ENCODE measurements at regions not wholly inside any gene's neighbourhood (a gene's known extent, or its start where the extent isn't known, plus 50 kb on each side); places are given as distances from the start of the nearest gene placed in this dataset.
"Not testable (repeated sequence)": the region's sequence is repeated elsewhere in the genome, so short reads cannot be mapped to it uniquely, and the experiment has no call there.

DNA sequence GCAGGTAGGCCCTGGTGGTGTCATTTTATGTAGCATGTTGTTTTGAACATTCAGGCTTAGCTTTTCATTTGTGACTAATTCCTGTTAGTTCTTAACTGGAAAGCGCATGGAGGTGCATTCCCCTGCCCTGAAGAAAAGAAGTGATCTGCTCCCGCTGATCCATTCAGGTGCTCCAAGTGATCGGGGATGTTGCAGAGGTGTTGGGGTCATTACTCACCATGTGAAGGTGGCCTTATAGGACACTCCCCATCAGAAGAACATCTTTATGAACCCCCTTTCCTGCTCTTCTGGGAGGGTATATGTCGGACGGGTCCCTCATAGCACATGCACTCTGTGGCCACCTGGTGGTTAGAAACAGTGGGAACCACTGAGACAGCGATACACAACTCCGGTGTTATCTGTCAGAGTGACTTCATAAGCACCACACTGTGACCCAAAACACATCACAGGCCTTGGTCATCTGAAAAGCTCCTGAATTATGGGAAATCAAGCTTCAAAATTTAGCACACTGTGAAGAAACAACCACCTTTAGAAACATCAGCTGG lies 172.5 kb upstream of the NOTCH2NLA start:
- not testable (repeated sequence) for H3K4me1 Mint-ChIP-seq; H3K4me3 ChIP-seq; H3K4me1 ChIP-seq (ENCODE audit: insufficient read depth); H3K79me2 ChIP-seq (replicated peaks; ENCODE audit: insufficient read depth); H3K27me3 ChIP-seq (ENCODE audit: insufficient read depth); H2AFZ ChIP-seq; H3K4me3 Mint-ChIP-seq; H3K27me3 Mint-ChIP-seq (ENCODE audit: insufficient read depth, low read depth, poor library complexity); H3K4me2 ChIP-seq; H3F3A ChIP-seq (replicated peaks; ENCODE audit: low read depth); H3K36me3 Mint-ChIP-seq (ENCODE audit: low read depth); H3K9me3 Mint-ChIP-seq; H3K27ac Mint-ChIP-seq; H3K9me2 ChIP-seq (ENCODE audit: insufficient read depth); H3K27ac ChIP-seq (ENCODE audit: low read depth); DNase-seq (ENCODE audit: low spot score); H3K36me3 ChIP-seq (ENCODE audit: insufficient read depth); H4K20me1 ChIP-seq (replicated peaks; ENCODE audit: insufficient read depth)
- peak; percentile 92 for ATAC-seq
- peak; percentile 40 to 62 for TF ChIP-seq CTCF (conservative IDR thresholded peaks at IDR 0.05; ENCODE audit: low read depth in 2 of 2)

DNA sequence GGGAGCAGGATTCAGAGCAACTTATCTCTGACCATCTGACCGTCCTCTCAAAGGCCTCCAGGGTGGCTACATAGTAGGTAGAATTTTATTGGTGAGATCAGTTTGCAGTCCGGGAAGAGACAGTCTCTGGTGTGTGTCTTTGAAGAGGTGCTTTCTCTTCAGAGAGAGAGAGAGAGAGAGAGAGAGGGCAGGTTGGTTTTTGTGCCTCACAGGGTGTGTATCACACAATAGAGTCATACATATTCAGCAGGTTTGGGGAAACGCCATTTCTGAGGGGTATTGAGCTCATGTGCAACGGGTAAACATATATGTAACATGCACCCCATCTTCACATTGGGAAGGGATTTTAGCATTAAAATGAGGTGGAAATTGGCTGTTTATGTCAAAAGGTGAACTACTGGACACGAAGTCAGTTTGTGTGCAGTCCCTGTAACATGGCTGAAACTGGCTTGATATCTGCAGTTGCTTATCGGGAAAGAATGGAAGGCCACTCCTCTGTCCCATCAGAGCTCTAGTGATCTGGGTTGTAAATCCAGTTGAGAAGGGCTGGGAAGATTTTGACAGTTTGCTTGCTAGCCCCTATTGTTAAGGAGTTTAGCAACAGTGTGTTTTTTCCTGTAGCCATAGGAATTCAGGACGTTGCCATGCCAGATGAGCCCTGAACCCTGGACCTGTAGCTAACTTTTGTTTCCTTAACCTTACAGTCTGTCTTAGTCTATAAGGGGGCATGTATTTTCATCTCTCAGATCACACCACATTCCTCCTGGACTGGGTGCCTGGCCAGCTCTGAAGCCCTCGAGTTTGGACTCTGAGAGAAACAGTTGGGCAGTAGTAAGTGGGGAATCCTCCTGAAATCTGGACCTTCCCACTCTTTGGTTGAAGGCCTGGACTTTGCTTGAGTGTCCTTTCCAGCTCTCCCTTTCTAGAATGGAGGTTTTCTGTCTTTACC lies 171.6 kb upstream of the NOTCH2NLA start:
- ATAC-seq = not testable (repeated sequence)

GRCh38 chr1:146399225-146399624 lies 170.4 kb upstream of the NOTCH2NLA start:
- not testable (repeated sequence) for H3K27me3 ChIP-seq (ENCODE audit: insufficient read depth); H3K27ac ChIP-seq (ENCODE audit: low read depth); H3K36me3 ChIP-seq (ENCODE audit: insufficient read depth); H3K4me2 ChIP-seq; H3K9me3 Mint-ChIP-seq; H3K4me3 ChIP-seq; H4K20me1 ChIP-seq (replicated peaks; ENCODE audit: insufficient read depth); H2AFZ ChIP-seq; H3K27ac Mint-ChIP-seq; H3K4me1 ChIP-seq (ENCODE audit: insufficient read depth); H3K4me1 Mint-ChIP-seq; H3K4me3 Mint-ChIP-seq; DNase-seq (ENCODE audit: low spot score); H3K27me3 Mint-ChIP-seq (ENCODE audit: insufficient read depth, low read depth, poor library complexity); H3K9me2 ChIP-seq (ENCODE audit: insufficient read depth); H3K79me2 ChIP-seq (replicated peaks; ENCODE audit: insufficient read depth); H3F3A ChIP-seq (replicated peaks; ENCODE audit: low read depth); H3K36me3 Mint-ChIP-seq (ENCODE audit: low read depth); ATAC-seq

More for the DNA sequence above, 171.6 kb upstream of the NOTCH2NLA start:
- H3K36me3 Mint-ChIP-seq (ENCODE audit: low read depth); H3K4me1 Mint-ChIP-seq; H3K27me3 ChIP-seq (ENCODE audit: insufficient read depth); H2AFZ ChIP-seq; H3K4me3 Mint-ChIP-seq; H3K27me3 Mint-ChIP-seq (ENCODE audit: insufficient read depth, low read depth, poor library complexity); H4K20me1 ChIP-seq (replicated peaks; ENCODE audit: insufficient read depth); H3F3A ChIP-seq (replicated peaks; ENCODE audit: low read depth); H3K9me3 Mint-ChIP-seq; DNase-seq (ENCODE audit: low spot score); H3K27ac ChIP-seq (ENCODE audit: low read depth); H3K9me2 ChIP-seq (ENCODE audit: insufficient read depth); H3K36me3 ChIP-seq (ENCODE audit: insufficient read depth); H3K79me2 ChIP-seq (replicated peaks; ENCODE audit: insufficient read depth); H3K4me2 ChIP-seq; H3K27ac Mint-ChIP-seq; H3K4me3 ChIP-seq; H3K4me1 ChIP-seq (ENCODE audit: insufficient read depth): not testable (repeated sequence)

DNA sequence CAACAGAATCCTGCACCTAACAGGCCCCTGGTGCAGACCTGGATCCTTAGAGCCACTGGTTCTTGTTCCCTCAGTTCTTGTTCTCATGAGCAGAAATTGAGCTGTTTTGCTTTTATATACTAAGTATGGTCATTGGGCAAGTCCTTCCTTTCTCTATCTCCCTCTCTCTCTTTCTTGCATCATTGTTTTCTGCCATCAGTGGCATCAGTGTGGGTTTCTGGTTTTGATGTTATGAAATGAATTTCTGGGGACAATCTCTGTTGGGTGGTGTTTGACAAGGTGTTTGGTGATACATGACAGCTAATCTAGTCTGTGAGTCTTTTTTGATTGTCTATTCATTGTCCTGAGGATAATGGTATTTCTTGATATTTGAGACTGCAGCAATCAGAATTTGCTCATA lies 168.0 kb upstream of the NOTCH2NLA start:
- not testable (repeated sequence) for H3F3A ChIP-seq (replicated peaks; ENCODE audit: low read depth); H3K4me2 ChIP-seq; H3K36me3 Mint-ChIP-seq (ENCODE audit: low read depth); H3K4me3 Mint-ChIP-seq; H3K27ac Mint-ChIP-seq; H3K4me3 ChIP-seq; H3K9me3 Mint-ChIP-seq; ATAC-seq; H3K9me2 ChIP-seq (ENCODE audit: insufficient read depth); H3K27me3 ChIP-seq (ENCODE audit: insufficient read depth); H3K27me3 Mint-ChIP-seq (ENCODE audit: insufficient read depth, low read depth, poor library complexity); H3K27ac ChIP-seq (ENCODE audit: low read depth); H3K79me2 ChIP-seq (replicated peaks; ENCODE audit: insufficient read depth); H4K20me1 ChIP-seq (replicated peaks; ENCODE audit: insufficient read depth); H3K4me1 Mint-ChIP-seq; H3K4me1 ChIP-seq (ENCODE audit: insufficient read depth); DNase-seq (ENCODE audit: low spot score); H2AFZ ChIP-seq; H3K36me3 ChIP-seq (ENCODE audit: insufficient read depth)

DNA sequence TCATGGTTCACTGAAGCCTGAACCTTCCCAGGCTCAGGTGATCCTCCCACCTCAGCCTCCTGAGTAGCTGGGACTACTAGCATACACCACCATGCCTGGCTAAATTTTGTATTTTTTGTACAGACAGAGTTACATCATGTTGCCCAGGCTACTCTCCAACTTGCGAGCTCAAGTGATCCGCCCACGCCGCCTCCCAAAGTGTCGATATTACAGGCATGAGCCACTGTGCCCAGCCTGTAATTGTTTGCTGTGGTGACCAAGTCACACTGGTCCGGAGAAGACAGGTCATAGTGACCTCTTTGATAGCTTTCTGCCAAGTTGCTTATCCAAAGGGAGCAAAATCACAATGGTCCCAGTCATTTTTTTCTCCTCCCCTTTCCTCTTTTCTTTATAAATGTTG lies 167.4 kb upstream of the NOTCH2NLA start:
- not testable (repeated sequence) for H4K20me1 ChIP-seq (replicated peaks; ENCODE audit: insufficient read depth); H3K27me3 Mint-ChIP-seq (ENCODE audit: insufficient read depth, low read depth, poor library complexity); H3K4me2 ChIP-seq; H3K79me2 ChIP-seq (replicated peaks; ENCODE audit: insufficient read depth); H3K4me3 Mint-ChIP-seq; H3K9me3 Mint-ChIP-seq; H2AFZ ChIP-seq; H3K27ac ChIP-seq (ENCODE audit: low read depth); H3K36me3 Mint-ChIP-seq (ENCODE audit: low read depth); ATAC-seq; H3F3A ChIP-seq (replicated peaks; ENCODE audit: low read depth); H3K4me3 ChIP-seq; H3K27ac Mint-ChIP-seq; H3K4me1 Mint-ChIP-seq; H3K9me2 ChIP-seq (ENCODE audit: insufficient read depth); H3K27me3 ChIP-seq (ENCODE audit: insufficient read depth); H3K4me1 ChIP-seq (ENCODE audit: insufficient read depth); DNase-seq (ENCODE audit: low spot score); H3K36me3 ChIP-seq (ENCODE audit: insufficient read depth)

DNA sequence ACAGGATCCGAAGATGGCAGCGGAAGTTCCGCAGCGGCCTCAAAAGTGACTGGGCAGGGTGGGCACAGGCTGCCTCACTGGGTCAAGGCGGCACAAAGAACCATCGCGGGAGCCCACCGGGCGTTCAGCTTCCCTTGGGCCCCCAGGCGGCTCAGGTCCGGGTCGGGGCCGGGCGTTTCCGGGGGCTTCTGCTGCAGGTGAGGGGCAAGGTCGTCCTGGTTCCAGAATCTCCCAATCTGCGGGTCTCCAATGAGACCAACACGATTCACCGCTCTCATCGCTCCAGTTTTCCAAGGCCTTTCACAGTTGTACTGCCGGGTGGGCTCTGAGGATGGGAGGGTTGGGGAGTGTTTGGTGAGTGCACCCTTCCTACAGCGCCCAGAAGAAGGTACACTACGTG lies 165.0 kb upstream of the NOTCH2NLA start:
- not testable (repeated sequence) for H3F3A ChIP-seq (replicated peaks; ENCODE audit: low read depth); H3K4me1 ChIP-seq (ENCODE audit: insufficient read depth); H3K27me3 ChIP-seq (ENCODE audit: insufficient read depth); H3K27ac Mint-ChIP-seq; H3K9me3 Mint-ChIP-seq; H3K36me3 ChIP-seq (ENCODE audit: insufficient read depth); H3K27ac ChIP-seq (ENCODE audit: low read depth); H3K4me1 Mint-ChIP-seq; H3K27me3 Mint-ChIP-seq (ENCODE audit: insufficient read depth, low read depth, poor library complexity); H2AFZ ChIP-seq; H3K9me2 ChIP-seq (ENCODE audit: insufficient read depth); H3K36me3 Mint-ChIP-seq (ENCODE audit: low read depth); H3K79me2 ChIP-seq (replicated peaks; ENCODE audit: insufficient read depth); H4K20me1 ChIP-seq (replicated peaks; ENCODE audit: insufficient read depth)
- peak overlapping the region; percentile 60; the same call in 2 of the 3 replicates for H3K4me3 Mint-ChIP-seq
- ATAC-seq = peak; percentile 73
- peak overlapping the region; percentile 45; the same call in 1 of the 2 replicates for H3K4me3 ChIP-seq
- peak; percentile 18 for DNase-seq (ENCODE audit: low spot score)
- peak overlapping the region; percentile 38; the same call in 1 of the 2 replicates for H3K4me2 ChIP-seq
